ENCODE measurements at regions not wholly inside any gene's neighbourhood (a gene's known extent, or its start where the extent isn't known, plus 50 kb on each side); places are given as distances from the start of the nearest gene placed in this dataset.

DNA sequence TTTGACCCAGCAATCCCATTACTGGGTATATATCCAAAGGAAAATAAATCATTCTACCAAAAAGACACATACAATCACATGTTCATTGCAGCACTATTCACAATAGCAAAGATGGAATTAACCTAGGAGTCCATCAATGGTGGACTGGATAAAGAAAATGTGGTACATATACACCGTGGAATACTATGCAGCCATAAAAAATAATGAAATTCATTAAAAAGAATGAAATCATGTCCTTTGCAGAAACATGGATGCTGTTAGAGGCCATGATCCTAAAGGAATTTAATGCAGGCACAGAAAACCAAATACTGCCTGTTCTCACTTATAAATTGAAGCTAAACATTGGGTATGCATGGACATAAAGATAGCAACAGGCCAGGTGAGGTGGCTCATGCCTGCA lies 61.9 kb upstream of the BMP6 start:
- no peak for DNase-seq

GRCh38 chr6:7668936-7669335 lies 57.0 kb upstream of the BMP6 start:
- no peak for DNase-seq

GRCh38 chr6:7669742-7670141 lies 56.2 kb upstream of the BMP6 start:
- no peak for DNase-seq

- peak; percentile 93 for DNase-seq
Observed at GRCh38 chr6:7671076-7671475, 54.8 kb upstream of the BMP6 start.

DNA sequence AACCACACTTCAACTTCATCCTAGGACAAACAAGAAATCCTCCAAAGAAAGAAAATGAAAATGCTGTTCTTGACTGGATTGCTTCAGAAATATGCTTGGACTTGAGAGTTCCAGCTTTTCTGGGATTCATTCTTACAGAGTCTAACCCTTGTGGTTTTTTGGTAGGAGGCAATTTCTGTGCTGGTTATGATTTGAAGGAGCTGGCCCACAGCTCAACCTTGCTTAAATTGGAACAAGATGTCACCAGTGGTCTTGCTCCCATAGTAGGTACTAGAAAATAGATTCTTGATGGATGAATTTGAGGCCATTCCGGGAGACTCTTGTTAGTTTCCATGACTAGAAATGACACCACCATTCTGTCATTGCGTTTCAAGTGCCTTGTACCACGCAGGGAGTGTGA lies 54.3 kb upstream of the BMP6 start:
- peak; percentile 60 for DNase-seq

DNA sequence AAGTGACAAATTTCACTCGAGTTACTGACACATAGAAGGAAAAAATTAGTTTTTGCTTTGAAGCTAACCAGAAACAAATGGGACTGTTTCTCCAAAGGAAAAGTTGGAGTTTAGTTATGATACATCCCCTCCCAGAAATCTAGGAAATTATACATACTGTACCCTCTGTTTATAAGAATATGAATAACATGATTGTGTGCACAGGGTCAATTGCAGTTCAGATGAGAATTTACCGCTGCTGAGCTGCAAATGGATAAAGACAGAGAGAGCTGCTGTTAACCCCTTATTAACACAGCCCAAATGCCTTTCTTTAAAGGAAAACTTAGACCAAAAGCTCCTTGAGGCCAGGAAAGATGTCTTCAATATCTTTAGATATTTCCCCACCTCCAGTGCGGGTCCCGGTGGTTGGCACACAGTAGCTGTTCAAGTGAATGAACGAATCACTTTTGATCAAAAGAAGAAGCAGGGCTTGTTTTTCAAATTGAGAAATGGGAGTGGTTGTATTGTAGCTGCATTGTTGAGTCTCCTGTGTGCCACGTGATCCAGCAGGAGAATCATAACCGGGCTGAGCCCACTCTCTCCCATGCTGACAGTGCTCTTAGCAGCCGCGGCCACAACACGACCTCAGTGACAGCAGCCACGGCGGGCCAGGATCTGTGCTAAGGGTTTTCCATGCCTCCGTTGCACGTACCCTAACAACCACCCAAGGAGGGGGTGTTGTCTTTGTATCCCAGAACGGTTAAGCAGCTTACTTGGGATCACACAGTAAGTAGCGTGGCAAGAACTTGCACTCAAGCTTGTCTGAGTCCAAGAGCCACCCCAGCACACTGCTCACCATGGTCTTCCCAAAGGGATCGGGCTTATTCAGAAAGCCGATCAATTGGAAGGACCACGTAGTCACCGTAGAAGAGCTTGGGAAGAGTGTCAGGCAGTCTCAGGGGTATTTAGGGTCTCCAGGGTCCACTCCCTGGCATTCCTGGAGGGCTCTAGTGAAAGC lies 53.5 kb upstream of the BMP6 start:
- DNase-seq = no peak

- peak; percentile 21 for DNase-seq
Observed at GRCh38 chr6:7673063-7673536, 52.8 kb upstream of the BMP6 start.

DNA sequence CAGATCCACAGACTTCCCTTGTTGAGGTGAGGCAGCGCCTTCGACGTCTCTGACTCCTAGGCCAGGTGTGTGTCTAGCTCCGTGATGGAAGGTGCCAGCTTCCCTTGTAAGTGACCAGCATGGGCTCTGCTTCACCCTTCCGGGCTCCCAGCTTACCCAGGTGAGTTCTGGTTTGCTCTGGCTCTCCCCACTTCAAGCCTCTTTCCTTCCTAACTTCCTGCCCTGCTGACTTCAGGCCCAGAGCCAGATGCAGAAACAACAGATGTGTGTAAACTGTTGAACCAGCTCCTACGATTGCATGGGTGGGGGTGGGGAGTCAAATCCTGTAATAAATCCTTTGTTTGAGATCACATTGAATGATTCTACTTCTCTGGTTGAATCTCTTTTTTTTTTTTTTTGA lies 51.6 kb upstream of the BMP6 start:
- no peak for DNase-seq

GRCh38 chr6:7675353-7675945 lies 50.5 kb upstream of the BMP6 start:
- no peak for DNase-seq
